CD4-positive, alpha-beta T cell treated with Interleukin-6 for 4 hours (primary cell): ENCODE measurements at regions not wholly inside any gene's neighbourhood (a gene's known extent, or its start where the extent isn't known, plus 50 kb on each side); places are given as distances from the start of the nearest gene placed in this dataset.
"Not testable (repeated sequence)": the region's sequence is repeated elsewhere in the genome, so short reads cannot be mapped to it uniquely, and the experiment has no call there.

Source experiments
- DNase-seq: peaks from one replicate; pipeline ENCODE4 v3.0.0-alpha.2; 2020; ENCODE audit warnings: mixed read lengths

GRCh38 chr3:8317661-8318649 is 183.7 kb upstream of the LMCD1 start:
- DNase-seq, result no peak

GRCh38 chr3:8319935-8320634 is 181.5 kb upstream of the LMCD1 start:
- no peak for DNase-seq

- no peak for DNase-seq
Observed at GRCh38 chr3:8320711-8321458, 180.7 kb upstream of the LMCD1 start.

- DNase-seq, result peak; percentile 57
Observed at GRCh38 chr3:8324747-8325146, 176.9 kb upstream of the LMCD1 start.

GRCh38 chr3:8325306-8325705 is 176.3 kb upstream of the LMCD1 start:
- no peak for DNase-seq

GRCh38 chr3:8325833-8326232 is 175.8 kb upstream of the LMCD1 start:
- not testable (repeated sequence) for DNase-seq

GRCh38 chr3:8327739-8328138 is 173.9 kb upstream of the LMCD1 start:
- no peak for DNase-seq

- no peak for DNase-seq
Observed at GRCh38 chr3:8328967-8329366, 172.7 kb upstream of the LMCD1 start.

GRCh38 chr3:8329598-8329997 is 172.0 kb upstream of the LMCD1 start:
- no peak for DNase-seq

GRCh38 chr3:8336456-8336855 is 165.2 kb upstream of the LMCD1 start:
- no peak for DNase-seq

- DNase-seq, result no peak
Observed at GRCh38 chr3:8338424-8338823, 163.2 kb upstream of the LMCD1 start.

GRCh38 chr3:8341821-8342247 is 159.8 kb upstream of the LMCD1 start:
- no peak for DNase-seq

GRCh38 chr3:8343058-8343457 is 158.6 kb upstream of the LMCD1 start:
- no peak for DNase-seq

GRCh38 chr3:8345398-8345797 is 156.2 kb upstream of the LMCD1 start:
- DNase-seq, result no peak

GRCh38 chr3:8348076-8348475 is 153.5 kb upstream of the LMCD1 start:
- no peak for DNase-seq

- DNase-seq, result no peak
Observed at GRCh38 chr3:8352475-8352874, 149.1 kb upstream of the LMCD1 start.

GRCh38 chr3:8353364-8353763 is 148.3 kb upstream of the LMCD1 start:
- DNase-seq, result no peak

- DNase-seq, result no peak
Observed at GRCh38 chr3:8355346-8355745, 146.3 kb upstream of the LMCD1 start.

GRCh38 chr3:8356066-8356465 is 145.6 kb upstream of the LMCD1 start:
- DNase-seq, result not testable (repeated sequence)

- DNase-seq, result no peak
Observed at GRCh38 chr3:8357859-8358258, 143.8 kb upstream of the LMCD1 start.

GRCh38 chr3:8359133-8359532 is 142.5 kb upstream of the LMCD1 start:
- DNase-seq, result no peak

GRCh38 chr3:8363200-8363599 is 138.4 kb upstream of the LMCD1 start:
- DNase-seq, result no peak

- no peak for DNase-seq
Observed at GRCh38 chr3:8365541-8365940, 136.1 kb upstream of the LMCD1 start.
